ENCODE measurements at regions not wholly inside any gene's neighbourhood (a gene's known extent, or its start where the extent isn't known, plus 50 kb on each side); places are given as distances from the start of the nearest gene placed in this dataset.

DNA sequence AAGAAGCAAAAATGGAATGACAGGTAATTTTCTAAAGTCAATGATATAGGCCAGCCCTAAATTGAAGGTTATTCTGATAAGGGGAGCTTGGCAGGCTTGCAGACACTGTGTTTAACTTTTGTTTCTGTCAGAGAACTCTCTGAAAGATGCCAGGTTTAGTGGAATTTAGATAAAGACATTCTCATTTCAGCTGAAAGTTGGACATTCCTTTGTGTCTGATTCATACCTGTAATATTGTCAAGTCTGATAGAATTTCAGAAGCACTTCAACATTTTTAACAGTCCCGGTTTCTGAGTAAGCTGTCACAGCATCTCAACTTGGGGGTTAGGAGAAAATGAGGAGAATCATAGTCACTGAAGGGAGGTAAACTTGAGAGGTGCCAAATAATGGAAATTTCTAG is 84.0 kb downstream of the DIPK2A start:
- TF ChIP-seq, protein P1, sequence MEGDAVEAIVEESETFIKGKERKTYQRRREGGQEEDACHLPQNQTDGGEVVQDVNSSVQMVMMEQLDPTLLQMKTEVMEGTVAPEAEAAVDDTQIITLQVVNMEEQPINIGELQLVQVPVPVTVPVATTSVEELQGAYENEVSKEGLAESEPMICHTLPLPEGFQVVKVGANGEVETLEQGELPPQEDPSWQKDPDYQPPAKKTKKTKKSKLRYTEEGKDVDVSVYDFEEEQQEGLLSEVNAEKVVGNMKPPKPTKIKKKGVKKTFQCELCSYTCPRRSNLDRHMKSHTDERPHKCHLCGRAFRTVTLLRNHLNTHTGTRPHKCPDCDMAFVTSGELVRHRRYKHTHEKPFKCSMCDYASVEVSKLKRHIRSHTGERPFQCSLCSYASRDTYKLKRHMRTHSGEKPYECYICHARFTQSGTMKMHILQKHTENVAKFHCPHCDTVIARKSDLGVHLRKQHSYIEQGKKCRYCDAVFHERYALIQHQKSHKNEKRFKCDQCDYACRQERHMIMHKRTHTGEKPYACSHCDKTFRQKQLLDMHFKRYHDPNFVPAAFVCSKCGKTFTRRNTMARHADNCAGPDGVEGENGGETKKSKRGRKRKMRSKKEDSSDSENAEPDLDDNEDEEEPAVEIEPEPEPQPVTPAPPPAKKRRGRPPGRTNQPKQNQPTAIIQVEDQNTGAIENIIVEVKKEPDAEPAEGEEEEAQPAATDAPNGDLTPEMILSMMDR (IDR thresholded peaks at IDR 0.05), result no peak
- no peak for TF ChIP-seq POLR2A (IDR thresholded peaks at IDR 0.05)

All from lower leg skin (tissue), 3 donors.